Astrocyte of the cerebellum (primary cell): ENCODE measurements at regions not wholly inside any gene's neighbourhood (a gene's known extent, or its start where the extent isn't known, plus 50 kb on each side); places are given as distances from the start of the nearest gene placed in this dataset.

Experiments
- DNase-seq: peaks from one replicate; pipeline ENCODE4 v3.0.0-alpha.2; 2011; ENCODE audit warnings: low read depth
- H3K4me3 ChIP-seq: 2 replicates; pipeline ENCODE4 v1.5.1; 2011; ENCODE audit warnings: mild to moderate bottlenecking, low read depth, low read length, moderate library complexity
- CTCF ChIP-seq: IDR thresholded peaks from 2 replicates; pipeline ENCODE4 v1.5.1; 2012; ENCODE audit warnings: low read length, low read depth, moderate library complexity, mild to moderate bottlenecking; ENCODE audit errors: missing control alignments
- in situ Hi-C: cut with HindIII; loops from 2 replicates; pipeline ENCODE4 v1.10.0; 2017; ENCODE audit warnings: low sequenced_read_pairs

DNA sequence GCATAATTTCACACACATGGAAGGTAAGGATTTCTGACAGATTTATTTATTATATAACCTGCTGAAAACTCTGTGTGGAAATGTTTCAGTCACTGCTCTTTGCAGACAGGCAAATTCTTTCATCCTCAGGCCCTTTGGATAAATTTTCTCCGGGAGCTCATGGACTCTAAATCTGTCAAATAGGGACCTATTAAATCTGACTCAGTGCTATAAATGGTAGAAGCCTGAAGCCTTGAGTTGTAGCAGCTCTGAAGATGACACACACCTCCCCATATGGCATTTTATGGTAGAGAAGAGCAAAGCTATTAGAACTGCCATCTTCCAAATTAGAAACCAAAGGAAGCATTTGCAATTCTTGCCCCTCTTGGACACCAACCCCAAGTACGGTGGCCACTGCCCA, 808.7 kb downstream of the XPNPEP1 start:
- H3K4me3 ChIP-seq = no peak overlapping the region
- in situ Hi-C loops = no loop called here
- TF ChIP-seq CTCF = no peak
- no peak for DNase-seq

DNA sequence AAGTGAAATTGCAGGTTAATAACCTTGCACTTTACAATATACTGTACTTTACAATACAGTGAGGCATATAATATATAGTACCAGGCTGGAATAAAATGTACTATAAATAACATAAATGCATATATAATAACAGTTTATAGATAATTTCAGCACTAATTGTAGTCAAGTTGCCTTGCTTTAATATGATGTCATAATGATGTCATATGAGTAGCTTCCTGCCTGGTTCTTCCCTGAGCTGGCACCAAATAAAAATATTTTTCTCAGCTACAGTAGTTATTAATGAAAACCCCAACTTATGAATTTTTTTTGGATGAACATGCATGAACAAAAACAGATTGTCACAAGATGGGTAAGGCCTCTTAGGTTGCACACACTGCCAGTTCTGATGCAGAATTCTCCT, 816.7 kb downstream of the XPNPEP1 start:
- in situ Hi-C loops = no loop called here
- TF ChIP-seq CTCF = no peak
- no peak overlapping the region for H3K4me3 ChIP-seq
- DNase-seq = no peak

- in situ Hi-C loops = no loop called here
- no peak for TF ChIP-seq CTCF
- DNase-seq = no peak
- no peak overlapping the region for H3K4me3 ChIP-seq
These were observed 817.6 kb downstream of the XPNPEP1 start for GRCh38 chr10:109105725-109106124.

DNA sequence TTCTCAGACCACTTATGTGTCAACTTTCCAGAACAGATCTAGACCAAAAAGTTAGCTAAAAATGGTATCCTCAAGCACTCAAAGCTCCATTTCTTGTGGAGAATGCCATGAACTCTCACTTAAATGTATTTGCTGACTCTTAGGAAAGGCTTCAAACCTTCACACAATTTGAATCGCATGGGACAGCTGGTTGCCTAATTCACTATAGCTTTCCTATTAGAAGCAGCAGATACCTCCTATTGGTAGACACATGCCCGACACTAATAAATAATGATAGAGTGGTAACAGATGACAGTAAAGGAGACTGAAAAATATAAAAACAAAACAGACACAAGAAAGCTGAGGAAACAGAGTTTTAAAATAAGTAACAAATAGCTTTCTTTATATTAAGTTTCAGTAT, 818.5 kb downstream of the XPNPEP1 start:
- DNase-seq = no peak
- no peak overlapping the region for H3K4me3 ChIP-seq
- no peak for TF ChIP-seq CTCF
- in situ Hi-C loops = no loop called here

- in situ Hi-C loops = no loop called here
- no peak overlapping the region for H3K4me3 ChIP-seq
- no peak for TF ChIP-seq CTCF
- DNase-seq = no peak
These were observed 820.0 kb downstream of the XPNPEP1 start for GRCh38 chr10:109103278-109103677.

- no peak for DNase-seq
- TF ChIP-seq CTCF = no peak
- no peak overlapping the region for H3K4me3 ChIP-seq
- in situ Hi-C loops = no loop called here
These were observed 833.5 kb downstream of the XPNPEP1 start for GRCh38 chr10:109089779-109090178.

GRCh38 chr10:109071539-109071938, 851.8 kb downstream of the XPNPEP1 start:
- H3K4me3 ChIP-seq = no peak overlapping the region
- in situ Hi-C loops = no loop called here
- TF ChIP-seq CTCF = no peak

More at GRCh38 chr10:109071539-109071938, 851.8 kb downstream of the XPNPEP1 start:
- no peak for DNase-seq
